LoVo (cell line): ENCODE measurements at regions not wholly inside any gene's neighbourhood (a gene's known extent, or its start where the extent isn't known, plus 50 kb on each side); places are given as distances from the start of the nearest gene placed in this dataset.

Source experiments
- DNase-seq: peaks from one replicate; pipeline ENCODE4 v3.0.0-alpha.2; 2016; ENCODE audit warnings: low spot score

GRCh38 chr17:79192503-79193351, 118.1 kb downstream of the ENGASE start:
- peak; percentile 23 for DNase-seq

- DNase-seq: no peak
These were observed 116.8 kb downstream of the ENGASE start for GRCh38 chr17:79191270-79191934.

- no peak for DNase-seq
These were observed 114.7 kb downstream of the ENGASE start for GRCh38 chr17:79189305-79189704.

- DNase-seq: no peak
These were observed 114.1 kb downstream of the ENGASE start for GRCh38 chr17:79188685-79189084.

- DNase-seq: no peak
These were observed 113.4 kb downstream of the ENGASE start for GRCh38 chr17:79188048-79188447.

- DNase-seq: no peak
These were observed 112.6 kb downstream of the ENGASE start for GRCh38 chr17:79187186-79187585.

- DNase-seq: no peak
These were observed 111.8 kb downstream of the ENGASE start for GRCh38 chr17:79186406-79186805.

- DNase-seq: no peak
These were observed 111.0 kb downstream of the ENGASE start for GRCh38 chr17:79185671-79186070.

GRCh38 chr17:79184219-79184618, 109.6 kb downstream of the ENGASE start:
- DNase-seq: no peak

- DNase-seq: no peak
These were observed 108.9 kb downstream of the ENGASE start for GRCh38 chr17:79183293-79184158.

- no peak for DNase-seq
These were observed 108.3 kb downstream of the ENGASE start for GRCh38 chr17:79183043-79183292.

GRCh38 chr17:79182176-79183042, 107.8 kb downstream of the ENGASE start:
- no peak for DNase-seq

- DNase-seq: no peak
These were observed 105.9 kb downstream of the ENGASE start for GRCh38 chr17:79180358-79181005.

GRCh38 chr17:79179334-79179733, 104.7 kb downstream of the ENGASE start:
- DNase-seq: no peak

- no peak for DNase-seq
These were observed 103.3 kb downstream of the ENGASE start for GRCh38 chr17:79177877-79178276.

- no peak for DNase-seq
These were observed 102.4 kb downstream of the ENGASE start for GRCh38 chr17:79176792-79177601.

GRCh38 chr17:79174905-79175856, 100.6 kb downstream of the ENGASE start:
- DNase-seq: peak; percentile 8

GRCh38 chr17:79174193-79174765, 99.7 kb downstream of the ENGASE start:
- no peak for DNase-seq

- DNase-seq: no peak
These were observed 96.6 kb downstream of the ENGASE start for GRCh38 chr17:79171188-79171587.
